NCI-H146 (cell line): ENCODE measurements at regions not wholly inside any gene's neighbourhood (a gene's known extent, or its start where the extent isn't known, plus 50 kb on each side); places are given as distances from the start of the nearest gene placed in this dataset.

ENCODE experiments used
- DNase-seq: peaks from one replicate; lab custom pipeline; 2025; lab: John Stamatoyannopoulos, UW

DNA sequence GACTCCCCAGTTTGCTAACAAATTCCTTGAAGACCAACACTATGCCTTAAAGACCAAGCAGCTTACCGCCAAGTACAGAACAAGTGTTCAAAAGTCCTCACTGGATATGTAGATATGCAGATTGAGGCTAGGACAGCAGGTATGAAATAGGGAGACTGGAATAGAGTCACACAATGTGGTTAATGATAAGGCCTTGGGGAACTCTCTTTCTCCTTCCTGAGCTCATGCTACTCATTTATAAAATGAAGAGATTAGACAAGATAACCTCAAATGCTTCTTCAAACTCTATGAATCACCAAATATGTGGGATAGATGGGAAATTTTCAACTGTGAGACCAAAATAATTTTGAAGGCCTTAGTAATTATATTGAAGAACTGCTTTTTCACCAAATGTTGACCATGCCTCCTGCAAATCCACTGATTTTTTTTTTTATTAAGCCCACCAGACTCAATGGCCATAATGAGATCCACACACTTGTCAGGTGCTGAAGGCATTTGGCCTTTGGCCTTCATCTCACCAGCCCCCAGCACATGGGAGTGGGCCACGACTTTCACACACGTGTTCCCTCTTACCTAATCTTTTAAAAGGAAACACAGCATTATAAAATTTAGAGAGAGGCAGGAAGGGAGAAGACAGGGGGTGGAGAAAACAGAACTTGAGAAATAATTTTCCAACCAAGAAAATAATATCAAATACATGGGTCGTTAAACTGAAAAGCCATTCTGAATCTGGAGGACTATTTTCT is 181.5 kb downstream of the EN1 start:
- no peak for DNase-seq

- no peak for DNase-seq
Measured at GRCh38 chr2:118661179-118661578, 186.3 kb downstream of the EN1 start.

DNA sequence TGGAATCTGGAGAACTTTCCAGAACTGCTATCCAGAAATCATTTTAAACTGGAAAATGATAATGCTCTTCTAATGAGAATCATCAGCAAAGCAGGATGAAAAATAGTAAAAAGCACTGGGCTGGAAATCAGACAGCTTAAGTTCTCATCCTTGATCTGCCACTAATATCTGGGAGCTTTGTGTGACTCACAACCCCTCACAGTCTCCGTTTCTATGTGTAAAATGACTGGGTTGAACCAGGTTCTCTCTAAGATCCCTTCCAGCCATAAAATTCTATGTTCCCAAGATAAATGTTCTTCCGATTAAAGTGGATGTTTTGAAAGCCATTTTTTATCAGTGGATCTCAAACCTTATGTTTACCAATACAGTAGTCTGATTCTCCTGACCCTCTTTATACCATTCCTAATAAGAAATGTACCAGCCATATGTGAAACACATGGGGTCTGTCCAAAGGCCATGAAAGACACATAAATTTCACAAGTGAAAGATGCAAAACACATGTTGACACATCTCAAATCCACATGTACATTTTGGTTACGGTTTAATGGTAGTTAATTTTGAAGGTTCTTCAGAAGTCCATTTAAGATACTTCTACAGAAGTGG is 188.8 kb downstream of the EN1 start:
- no peak for DNase-seq

DNA sequence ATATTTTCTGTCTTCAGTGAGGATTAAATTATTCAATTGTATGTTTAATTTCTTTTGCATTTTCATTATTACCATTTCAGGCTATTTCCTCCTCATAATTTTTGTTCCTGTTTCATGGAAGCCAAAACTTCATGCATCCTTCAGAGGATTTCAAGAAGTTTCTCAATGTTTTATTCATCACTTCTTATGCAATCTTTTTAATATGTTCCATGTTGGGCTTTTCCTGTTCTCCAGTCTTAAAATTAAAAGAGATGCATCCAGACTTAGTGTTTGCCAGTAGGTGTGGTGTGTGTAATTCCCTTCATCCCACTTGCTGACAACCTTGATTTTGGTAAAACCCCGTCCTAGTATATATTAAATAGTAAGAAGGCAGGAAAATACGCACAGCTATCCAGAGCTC is 190.0 kb downstream of the EN1 start:
- no peak for DNase-seq

DNA sequence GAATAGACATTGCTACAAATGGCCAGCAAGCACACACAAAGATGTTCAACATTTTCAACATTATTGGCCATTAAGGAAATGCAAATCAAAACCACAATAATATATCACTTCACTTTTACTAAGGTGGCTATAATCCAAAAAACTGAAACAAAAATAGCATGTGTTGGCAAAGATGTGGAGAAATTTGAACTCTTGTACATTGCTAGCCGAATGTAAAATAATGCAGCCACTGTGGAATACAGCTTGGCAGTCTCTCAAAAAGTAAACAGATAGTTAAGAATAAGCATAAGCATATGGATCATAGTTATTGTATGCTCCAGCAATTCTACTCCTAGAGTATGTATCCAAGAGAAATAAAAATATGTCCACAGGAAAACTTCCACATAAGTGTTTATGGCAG is 192.5 kb downstream of the EN1 start:
- no peak for DNase-seq

GRCh38 chr2:118650327-118650726 is 197.1 kb downstream of the EN1 start:
- no peak for DNase-seq

DNA sequence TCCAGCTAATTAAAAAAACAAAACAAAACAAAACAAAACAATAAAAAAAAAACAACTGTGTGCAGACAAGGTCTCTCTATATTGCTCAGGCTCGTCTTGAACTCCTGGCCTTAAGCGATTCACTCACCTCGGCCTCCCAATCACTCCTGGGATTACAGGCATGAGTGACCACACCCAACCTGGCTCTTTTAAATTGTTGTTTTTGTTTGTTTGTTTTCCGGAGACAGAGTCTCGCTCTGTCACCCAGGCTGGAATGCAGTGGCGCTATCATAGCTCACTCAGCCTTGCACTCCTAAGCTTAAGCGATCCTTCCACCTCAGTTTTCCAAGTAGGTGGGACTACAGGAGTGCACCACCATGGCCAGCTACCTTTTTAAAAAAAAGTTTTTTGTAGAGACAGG is 201.6 kb downstream of the EN1 start:
- no peak for DNase-seq

- DNase-seq = no peak
Measured at GRCh38 chr2:118644190-118644589, 203.3 kb downstream of the EN1 start.

DNA sequence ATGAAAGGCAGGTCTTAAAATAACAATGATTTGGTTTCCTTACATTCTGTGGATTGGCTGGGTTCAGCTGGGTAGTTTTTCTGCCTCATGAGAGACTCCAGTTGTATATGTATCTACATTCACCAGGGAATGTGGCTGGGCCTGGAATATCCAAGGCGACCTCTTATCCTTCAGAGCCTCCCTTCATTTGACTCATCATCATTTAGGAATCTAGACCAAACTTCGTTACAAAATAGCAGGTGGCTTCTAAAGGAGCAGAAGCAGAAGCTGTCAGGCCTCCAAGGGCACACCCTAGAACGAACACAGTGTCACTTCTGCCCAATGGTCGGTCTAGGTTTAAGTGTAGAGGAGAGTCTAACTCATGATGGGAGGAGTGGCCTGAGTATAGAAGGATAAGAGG is 204.2 kb downstream of the EN1 start:
- DNase-seq = no peak

DNA sequence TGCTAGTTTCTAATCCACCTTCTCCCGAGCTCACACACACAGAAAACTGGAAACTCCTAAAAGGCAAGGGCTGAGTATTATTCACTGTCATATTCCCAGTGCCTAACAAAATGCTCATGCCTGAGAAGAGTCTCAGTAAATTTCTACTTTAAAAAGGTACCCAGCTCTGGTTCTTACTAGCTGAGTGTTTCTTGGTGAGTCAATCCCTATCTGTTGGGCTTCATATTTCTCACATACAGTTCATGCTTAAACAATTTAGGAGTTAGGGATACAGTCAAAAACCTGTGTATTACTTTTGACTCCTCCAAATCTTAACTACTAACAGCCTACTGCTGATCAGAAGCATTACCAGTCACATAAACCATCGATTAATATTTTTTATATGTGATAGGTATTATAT is 204.9 kb downstream of the EN1 start:
- no peak for DNase-seq

DNA sequence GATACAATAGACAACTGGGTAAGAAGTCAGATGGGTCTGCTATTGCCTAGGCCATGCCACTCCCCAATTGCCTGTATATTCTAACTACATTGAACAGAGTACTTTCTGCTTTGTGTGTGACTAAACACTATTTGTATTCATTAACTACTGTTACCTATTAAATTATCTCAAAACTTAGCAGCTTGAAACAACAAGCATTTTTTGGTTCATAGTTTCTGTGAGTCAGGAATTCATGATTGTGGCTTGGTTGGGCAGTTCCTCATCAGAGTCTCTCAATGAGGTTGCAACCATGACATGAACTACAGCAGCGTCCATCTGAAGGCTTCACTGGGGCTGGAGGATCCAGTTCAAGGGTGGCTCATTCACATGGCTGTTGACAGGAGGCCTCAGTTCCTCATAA is 205.7 kb downstream of the EN1 start:
- no peak for DNase-seq

DNA sequence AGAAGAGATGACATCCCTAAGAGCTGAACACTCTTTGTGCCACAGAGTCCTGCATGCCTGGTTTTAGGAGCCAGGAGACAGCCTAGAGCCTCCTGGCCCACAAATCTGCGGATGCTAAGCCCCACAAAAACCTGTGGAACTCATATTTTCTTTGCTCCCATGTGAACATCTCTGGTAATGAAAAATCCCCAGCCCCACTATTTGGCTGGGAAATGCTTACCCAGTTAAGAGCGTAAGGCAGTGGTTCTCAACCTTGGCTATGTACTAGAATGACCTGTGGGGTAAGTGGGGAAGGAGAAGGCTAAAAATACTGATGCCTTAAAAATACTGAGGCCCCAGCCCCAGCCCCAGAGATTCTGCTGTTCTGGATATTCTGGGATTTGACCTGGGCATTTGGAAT is 208.1 kb downstream of the EN1 start:
- no peak for DNase-seq

- DNase-seq = no peak
Measured at GRCh38 chr2:118638453-118638852, 209.0 kb downstream of the EN1 start.

DNA sequence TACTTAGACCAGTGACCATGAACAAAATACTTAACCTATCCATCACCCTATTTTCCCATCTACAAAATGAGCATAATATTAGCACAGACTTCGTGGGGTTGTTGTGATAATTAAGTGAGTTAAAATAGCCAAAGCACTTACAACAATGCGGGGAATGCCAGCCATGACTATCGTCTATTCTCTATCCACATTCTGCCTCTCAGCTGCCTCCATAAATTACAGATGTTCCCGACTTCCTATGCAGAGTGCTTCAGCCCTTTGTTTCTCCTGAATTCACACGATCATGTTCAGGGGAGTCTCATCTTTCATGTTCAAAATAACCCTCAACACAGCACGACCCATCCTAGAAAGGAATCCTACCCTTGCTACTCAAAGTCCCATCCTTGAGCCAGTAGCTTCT is 211.6 kb downstream of the EN1 start:
- DNase-seq = no peak

DNA sequence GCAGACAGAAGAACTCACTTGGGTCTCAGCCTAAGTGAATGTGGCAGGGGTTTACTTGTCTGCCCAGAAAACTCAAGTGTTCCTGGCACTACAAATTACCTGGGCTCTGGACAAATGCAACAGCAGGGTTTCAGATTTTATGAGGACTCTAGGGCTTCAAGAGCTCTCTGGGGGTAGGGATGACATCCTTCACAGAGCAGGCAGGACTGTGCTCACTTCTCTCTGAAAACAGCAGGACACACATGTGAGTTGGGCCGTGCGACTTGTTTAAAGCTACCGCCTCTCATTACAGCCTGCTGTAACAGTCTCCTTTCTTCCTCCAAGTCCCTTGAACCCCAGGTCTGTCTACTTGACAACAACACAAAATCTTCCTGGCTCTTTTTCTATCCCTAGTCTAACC is 212.6 kb downstream of the EN1 start:
- no peak for DNase-seq

DNA sequence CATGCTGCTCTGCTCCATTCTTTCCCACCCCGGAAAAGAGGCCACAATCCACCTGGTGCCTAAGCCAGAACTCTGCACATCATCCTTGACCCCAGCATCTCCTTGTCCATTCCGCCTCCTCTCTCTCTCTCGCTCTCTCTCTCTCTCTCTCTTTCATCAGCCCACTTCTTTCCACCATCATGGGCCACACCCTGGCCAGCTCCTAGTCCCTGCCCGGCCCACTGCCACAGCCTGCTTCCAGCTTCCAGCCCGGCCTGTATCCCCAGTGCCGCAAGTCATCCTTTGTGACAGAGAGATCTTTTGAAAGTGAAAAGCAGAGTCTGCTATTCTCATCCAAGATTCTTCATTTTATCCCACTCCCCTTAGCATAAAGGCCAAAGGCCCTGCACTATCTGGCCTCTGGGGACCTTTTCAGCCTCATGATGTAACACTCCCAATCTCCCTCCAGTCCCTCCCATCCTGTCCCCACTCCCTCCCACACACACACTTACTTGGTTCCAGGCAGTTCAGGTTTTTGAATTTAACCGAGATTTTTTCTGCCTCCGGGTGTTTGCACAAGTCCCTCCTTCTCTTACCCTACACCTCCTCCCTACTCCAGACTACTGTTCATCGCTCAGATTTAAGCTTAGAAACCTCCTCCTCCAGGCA is 214.0 kb downstream of the EN1 start:
- DNase-seq = no peak

- no peak for DNase-seq
Measured at GRCh38 chr2:118632921-118633320, 214.5 kb downstream of the EN1 start.

DNA sequence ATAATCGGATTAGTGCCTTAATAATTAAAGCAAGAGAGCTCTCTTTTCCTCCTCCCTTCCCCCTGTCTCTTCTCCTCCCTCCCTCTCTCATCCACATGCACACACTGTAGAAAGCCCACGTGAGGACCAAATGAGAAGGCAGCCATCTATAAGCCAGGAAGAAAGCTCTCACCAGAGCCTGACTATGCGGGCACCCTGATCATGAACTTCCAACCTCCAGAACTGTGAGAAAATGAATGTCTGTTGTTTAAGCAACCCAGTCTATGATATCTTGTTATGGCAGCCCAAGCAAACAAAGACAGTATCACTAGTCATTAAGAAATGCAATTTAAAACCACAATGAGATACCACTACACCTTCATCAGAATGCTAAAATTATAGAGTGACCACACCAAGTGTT is 220.3 kb downstream of the EN1 start:
- no peak for DNase-seq

DNA sequence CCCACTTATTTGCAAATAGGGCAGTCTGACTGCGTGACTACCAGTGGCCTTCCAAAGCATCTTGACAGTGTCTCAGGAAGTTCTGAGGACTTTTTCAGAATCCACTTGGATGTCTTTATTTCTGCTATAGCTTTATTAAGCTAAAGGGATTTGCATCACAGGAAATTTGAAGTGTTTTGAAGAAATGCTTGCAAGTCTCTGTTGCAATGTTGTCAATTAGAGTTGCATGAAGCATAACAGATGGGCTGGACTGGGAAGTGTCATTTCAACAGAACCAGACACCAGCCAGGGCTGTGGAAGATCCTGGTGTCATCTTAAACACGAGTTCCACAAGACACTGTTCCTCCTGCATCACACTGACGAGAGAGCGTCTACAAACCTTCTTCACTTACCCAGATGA is 224.5 kb downstream of the EN1 start:
- DNase-seq = no peak

- DNase-seq = no peak
Measured at GRCh38 chr2:118622108-118622507, 225.3 kb downstream of the EN1 start.

DNA sequence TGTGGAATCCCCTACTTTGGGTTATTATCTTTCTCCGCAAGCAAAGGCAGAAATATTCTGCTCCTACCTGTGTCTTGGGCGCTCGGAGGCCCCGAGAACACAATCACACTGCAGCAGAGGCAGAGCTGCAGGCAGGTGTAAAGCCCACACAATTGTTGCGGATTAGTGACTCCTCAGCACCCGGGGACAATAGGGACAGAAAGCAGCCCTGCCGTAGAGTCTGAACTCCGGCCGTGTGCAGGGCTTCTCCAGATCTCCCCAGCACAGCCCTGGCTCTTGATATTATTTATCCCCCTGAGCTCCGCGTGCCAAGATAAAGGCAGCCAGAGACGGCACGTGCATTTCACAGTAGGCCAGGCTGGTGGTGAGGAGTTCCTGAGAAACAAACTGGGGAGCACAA is 229.2 kb downstream of the EN1 start:
- no peak for DNase-seq

DNA sequence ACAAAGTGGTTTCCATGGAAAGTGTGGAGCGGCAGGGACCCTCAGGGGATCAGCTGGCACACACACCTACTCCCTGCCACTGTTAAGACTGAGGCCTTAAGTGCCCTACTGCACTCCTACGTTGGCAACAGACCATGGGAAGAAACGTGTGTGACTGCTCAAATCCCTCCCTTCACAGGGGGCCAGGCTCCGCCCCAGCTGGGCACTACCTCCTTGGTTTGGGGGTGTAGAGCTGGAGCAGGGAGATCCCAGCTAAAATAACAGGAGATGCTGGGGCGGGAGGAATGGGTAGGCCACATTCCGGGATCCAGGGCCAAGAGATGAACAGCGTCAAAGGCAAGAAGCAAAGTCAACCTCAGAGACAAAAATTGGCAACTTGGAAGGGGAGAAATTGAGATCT is 231.0 kb downstream of the EN1 start:
- no peak for DNase-seq

DNA sequence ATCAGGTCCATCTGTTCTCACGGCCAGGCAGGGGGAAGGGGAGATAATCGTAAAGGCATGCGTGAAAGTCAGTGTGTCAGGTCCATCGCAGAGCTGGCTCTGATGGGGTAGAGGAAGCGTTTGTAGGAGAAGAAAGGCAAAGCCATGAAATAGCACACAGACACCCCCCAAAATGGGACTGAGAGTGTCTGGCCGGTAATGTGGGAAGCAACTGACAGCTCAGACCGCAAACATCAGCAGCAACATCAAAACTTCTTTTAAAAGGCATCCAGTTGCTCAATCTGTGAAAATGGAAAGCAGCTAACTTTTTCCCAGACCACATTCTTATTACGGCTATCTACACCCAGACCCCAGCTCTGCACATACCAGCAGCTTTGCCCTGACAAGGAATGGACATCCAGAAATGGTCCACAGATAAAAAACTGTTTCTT is 232.6 kb downstream of the EN1 start:
- DNase-seq = no peak

DNA sequence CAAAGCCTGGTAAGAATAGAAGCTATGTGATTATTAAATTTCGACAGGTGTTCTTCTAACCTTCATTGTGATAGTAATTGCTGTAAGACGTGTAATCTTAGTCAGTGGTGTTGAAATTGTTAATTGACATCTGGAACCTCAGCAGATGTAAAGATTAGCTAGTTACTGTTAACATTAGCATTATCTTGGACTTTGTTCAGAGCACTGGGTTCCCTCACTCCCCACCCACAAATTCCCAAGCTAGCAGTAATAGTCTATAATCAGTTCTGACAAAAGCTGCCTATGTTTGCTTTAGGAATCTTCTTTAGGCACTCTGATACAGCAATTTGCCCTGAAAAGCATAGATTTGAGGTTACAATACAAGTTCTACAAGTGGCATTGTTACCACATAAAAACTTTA is 233.7 kb downstream of the EN1 start:
- no peak for DNase-seq
